Testis (tissue), 2 donors: ENCODE measurements at regions not wholly inside any gene's neighbourhood (a gene's known extent, or its start where the extent isn't known, plus 50 kb on each side); places are given as distances from the start of the nearest gene placed in this dataset.

ENCODE experiments used
- POLR2A ChIP-seq: fragments of 450-650 bp; IDR thresholded peaks from one replicate; pipeline ENCODE4 v1.6.1; 2017; ENCODE audit warnings: antibody characterized with exemption, mild to moderate bottlenecking, moderate library complexity
- TF ChIP-seq, protein P1 (sequence below), 3 experiments: fragments of 450-650 bp in 2 of 3; fragments of 200-600 bp in 1 of 3; sonication (generic) in 1 of 3; IDR thresholded peaks; one replicate each; pipeline ENCODE4 v1.5.1; 2016 to 2019; ENCODE audit warnings: antibody characterized with exemption in 3 of 3, mild to moderate bottlenecking in 2 of 3, moderate library complexity in 1 of 3

DNA sequence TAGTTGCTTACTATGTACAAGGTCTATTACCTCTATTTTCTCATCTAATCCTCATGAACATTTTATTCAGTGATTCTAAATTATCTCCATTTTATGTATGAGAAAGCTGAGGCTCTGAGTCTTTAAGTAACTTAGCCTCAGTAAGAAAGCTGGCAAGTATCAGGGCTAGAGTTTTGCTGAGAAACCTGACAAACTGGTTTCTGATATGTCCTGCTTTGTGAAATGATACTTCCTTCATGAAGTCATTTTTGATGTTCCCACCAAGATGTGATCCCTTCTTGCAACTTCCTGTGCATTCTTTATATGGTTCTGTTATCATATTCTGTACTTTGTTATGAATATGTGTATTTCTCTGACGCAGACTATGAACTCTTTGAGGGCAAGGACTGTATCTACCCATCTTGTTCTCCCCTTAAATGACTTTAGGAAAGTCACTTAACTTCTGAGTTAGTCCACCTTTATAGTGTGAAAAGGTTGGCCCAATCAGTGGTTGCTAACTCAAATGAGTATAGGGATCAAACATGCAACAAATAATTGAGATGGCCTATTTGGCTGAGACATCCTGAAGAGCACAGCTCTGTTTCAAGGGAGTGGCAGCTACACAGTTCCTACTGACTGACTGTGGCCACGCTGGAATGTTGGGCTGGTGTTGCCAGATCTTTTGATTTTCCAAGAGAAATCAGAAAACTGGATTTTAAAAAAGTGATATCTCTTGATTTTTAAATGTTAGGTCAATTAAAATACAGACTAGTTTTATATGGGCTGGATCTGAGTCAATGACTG, 127.9 kb upstream of the AMOT start:
- no peak for TF ChIP-seq POLR2A
- TF ChIP-seq, protein P1, sequence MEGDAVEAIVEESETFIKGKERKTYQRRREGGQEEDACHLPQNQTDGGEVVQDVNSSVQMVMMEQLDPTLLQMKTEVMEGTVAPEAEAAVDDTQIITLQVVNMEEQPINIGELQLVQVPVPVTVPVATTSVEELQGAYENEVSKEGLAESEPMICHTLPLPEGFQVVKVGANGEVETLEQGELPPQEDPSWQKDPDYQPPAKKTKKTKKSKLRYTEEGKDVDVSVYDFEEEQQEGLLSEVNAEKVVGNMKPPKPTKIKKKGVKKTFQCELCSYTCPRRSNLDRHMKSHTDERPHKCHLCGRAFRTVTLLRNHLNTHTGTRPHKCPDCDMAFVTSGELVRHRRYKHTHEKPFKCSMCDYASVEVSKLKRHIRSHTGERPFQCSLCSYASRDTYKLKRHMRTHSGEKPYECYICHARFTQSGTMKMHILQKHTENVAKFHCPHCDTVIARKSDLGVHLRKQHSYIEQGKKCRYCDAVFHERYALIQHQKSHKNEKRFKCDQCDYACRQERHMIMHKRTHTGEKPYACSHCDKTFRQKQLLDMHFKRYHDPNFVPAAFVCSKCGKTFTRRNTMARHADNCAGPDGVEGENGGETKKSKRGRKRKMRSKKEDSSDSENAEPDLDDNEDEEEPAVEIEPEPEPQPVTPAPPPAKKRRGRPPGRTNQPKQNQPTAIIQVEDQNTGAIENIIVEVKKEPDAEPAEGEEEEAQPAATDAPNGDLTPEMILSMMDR (IDR thresholded peaks at IDR 0.05): no peak
